ENCODE measurements at regions not wholly inside any gene's neighbourhood (a gene's known extent, or its start where the extent isn't known, plus 50 kb on each side); places are given as distances from the start of the nearest gene placed in this dataset.

- ATAC-seq (no peak), DNase-seq (ENCODE audit: low spot score) (no peak)
- Mint-ChIP-seq H3K4me3 (no peak overlapping the region), H3K4me1 (peaks cover 8% of the 10 kb centered on the region), H3K27ac (no peak overlapping the region), H3K36me3 (no peaks in the 10 kb centered on the region), H3K9me3 (no peaks in the 10 kb centered on the region), H3K27me3 (ENCODE audit: low read depth) (no peaks in the 10 kb centered on the region)
- no peak for TF ChIP-seq MXD4 (CRISPR knock-in tag; IDR thresholded peaks at IDR 0.05; ENCODE audit: borderline replicate concordance)
- no peak for TF ChIP-seq ZNF396 (CRISPR knock-in tag; IDR thresholded peaks at IDR 0.05; ENCODE audit: borderline replicate concordance)
- TF ChIP-seq, protein P1, sequence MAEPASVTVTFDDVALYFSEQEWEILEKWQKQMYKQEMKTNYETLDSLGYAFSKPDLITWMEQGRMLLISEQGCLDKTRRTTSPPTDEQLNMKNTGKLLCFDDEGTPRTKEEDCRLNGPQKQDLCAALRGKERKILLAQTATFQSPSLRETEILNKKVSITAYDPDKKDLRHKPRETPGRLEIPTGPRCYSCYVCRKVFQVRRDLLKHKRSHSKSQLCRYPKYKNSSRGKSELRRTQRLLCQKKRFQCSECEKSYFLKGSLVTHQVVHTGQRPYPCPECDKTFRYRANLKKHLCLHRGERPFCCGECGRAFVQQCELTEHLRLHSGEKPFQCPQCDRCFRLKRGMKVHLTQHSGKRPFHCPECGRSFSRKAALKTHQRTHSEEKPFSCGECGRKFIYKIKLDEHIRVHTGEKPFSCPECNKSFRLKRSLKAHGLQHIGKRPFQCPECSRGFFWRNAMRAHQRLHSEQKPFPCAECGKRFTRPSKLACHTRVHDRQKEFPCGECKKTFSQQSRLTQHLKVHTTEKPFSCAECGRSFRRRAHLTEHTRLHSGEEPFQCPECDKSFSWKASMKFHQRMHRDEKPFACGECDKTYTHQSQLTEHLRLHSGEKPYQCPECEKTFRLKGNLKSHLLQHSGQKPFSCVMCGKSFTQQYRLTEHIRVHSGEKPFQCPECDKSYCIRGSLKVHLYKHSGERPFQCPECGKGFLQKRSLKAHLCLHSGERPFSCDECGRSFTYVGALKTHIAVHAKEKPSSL (CRISPR knock-in tag; conservative IDR thresholded peaks at IDR 0.05) = no peak
- no peak for TF ChIP-seq FOXP4 (CRISPR knock-in tag; IDR thresholded peaks at IDR 0.05)
- no peak for TF ChIP-seq NR1H2 (CRISPR knock-in tag; IDR thresholded peaks at IDR 0.05)
- no peak for TF ChIP-seq RELA (CRISPR knock-in tag; IDR thresholded peaks at IDR 0.05; ENCODE audit: borderline replicate concordance)
- TF ChIP-seq OVOL2 (CRISPR knock-in tag; IDR thresholded peaks at IDR 0.05; ENCODE audit: borderline replicate concordance) = no peak
- TF ChIP-seq NR2C2 (CRISPR knock-in tag; IDR thresholded peaks at IDR 0.05) = no peak
- no peak for TF ChIP-seq ZNF121 (CRISPR knock-in tag; IDR thresholded peaks at IDR 0.05)
- TF ChIP-seq PRRX2 (CRISPR knock-in tag; IDR thresholded peaks at IDR 0.05) = no peak
- no peak for TF ChIP-seq CBFB (CRISPR knock-in tag; IDR thresholded peaks at IDR 0.05; ENCODE audit: low read depth)
- TF ChIP-seq RORB (CRISPR knock-in tag; IDR thresholded peaks at IDR 0.05) = no peak
- TF ChIP-seq MLX (CRISPR knock-in tag; IDR thresholded peaks at IDR 0.05) = no peak
- TF ChIP-seq USF2 (CRISPR knock-in tag; IDR thresholded peaks at IDR 0.05) = no peak
- TF ChIP-seq TEAD1 (CRISPR knock-in tag; IDR thresholded peaks at IDR 0.05) = no peak
- ChIA-PET CTCF (no interaction called here), POLR2A (no interaction called here)
These were observed 307.0 kb downstream of the SPRY2 start for GRCh38 chr13:80033951-80034350.

DNA sequence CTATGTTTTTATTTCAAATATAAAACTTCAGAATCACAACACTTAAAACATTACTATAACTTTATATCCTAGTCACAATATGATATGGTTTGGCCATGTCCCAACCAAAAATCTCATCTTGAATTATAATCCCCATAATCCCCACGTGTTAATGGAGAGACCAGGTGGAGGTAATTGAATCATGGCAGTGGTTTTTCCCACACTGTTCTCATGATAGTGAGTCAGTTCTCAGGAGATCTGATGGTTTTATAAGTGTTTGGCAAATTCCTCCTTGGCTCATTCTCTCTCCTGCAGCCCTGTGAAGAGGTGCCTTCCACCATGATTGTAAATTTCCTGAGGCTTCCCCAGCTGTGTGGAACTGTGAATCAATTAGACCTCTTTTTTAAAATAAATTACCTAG lies 307.6 kb downstream of the SPRY2 start:
- H3K9me3 Mint-ChIP-seq = no peaks in the 10 kb centered on the region
- H3K27me3 Mint-ChIP-seq (ENCODE audit: low read depth) = no peaks in the 10 kb centered on the region
- peaks cover 4% of the 10 kb centered on the region for H3K4me1 Mint-ChIP-seq
- no peak overlapping the region for H3K27ac Mint-ChIP-seq
- DNase-seq (ENCODE audit: low spot score) (no peak), ATAC-seq (no peak)
- H3K36me3 Mint-ChIP-seq = no peaks in the 10 kb centered on the region
- CTCF ChIA-PET = no interaction called here
- POLR2A ChIA-PET = no interaction called here
- no peak overlapping the region for H3K4me3 Mint-ChIP-seq
- TF ChIP-seq ETV6 (CRISPR knock-in tag; IDR thresholded peaks at IDR 0.05) (no peak), CBFB (CRISPR knock-in tag; IDR thresholded peaks at IDR 0.05; ENCODE audit: low read depth) (no peak), USF1 (CRISPR knock-in tag; IDR thresholded peaks at IDR 0.05) (no peak), ELF4 (CRISPR knock-in tag; IDR thresholded peaks at IDR 0.05; ENCODE audit: low read depth) (no peak), NR1H2 (CRISPR knock-in tag; IDR thresholded peaks at IDR 0.05) (no peak), ZNF512 (CRISPR knock-in tag; IDR thresholded peaks at IDR 0.05; ENCODE audit: borderline replicate concordance) (no peak), IRF2 (CRISPR knock-in tag; IDR thresholded peaks at IDR 0.05; ENCODE audit: borderline replicate concordance, low read depth) (no peak), ZNF423 (CRISPR knock-in tag; IDR thresholded peaks at IDR 0.05) (no peak), RELA (CRISPR knock-in tag; IDR thresholded peaks at IDR 0.05; ENCODE audit: borderline replicate concordance) (no peak), TEAD1 (CRISPR knock-in tag; IDR thresholded peaks at IDR 0.05) (no peak), NR3C1 (CRISPR knock-in tag; conservative IDR thresholded peaks at IDR 0.05; ENCODE audit: low read depth) (no peak), RORB (CRISPR knock-in tag; IDR thresholded peaks at IDR 0.05) (no peak), HMGXB4 (CRISPR knock-in tag; IDR thresholded peaks at IDR 0.05) (no peak), FOXJ3 (CRISPR knock-in tag; IDR thresholded peaks at IDR 0.05; ENCODE audit: borderline replicate concordance) (no peak), ESRRA (CRISPR knock-in tag; IDR thresholded peaks at IDR 0.05; ENCODE audit: borderline replicate concordance) (no peak)
- TF ChIP-seq, protein P2, sequence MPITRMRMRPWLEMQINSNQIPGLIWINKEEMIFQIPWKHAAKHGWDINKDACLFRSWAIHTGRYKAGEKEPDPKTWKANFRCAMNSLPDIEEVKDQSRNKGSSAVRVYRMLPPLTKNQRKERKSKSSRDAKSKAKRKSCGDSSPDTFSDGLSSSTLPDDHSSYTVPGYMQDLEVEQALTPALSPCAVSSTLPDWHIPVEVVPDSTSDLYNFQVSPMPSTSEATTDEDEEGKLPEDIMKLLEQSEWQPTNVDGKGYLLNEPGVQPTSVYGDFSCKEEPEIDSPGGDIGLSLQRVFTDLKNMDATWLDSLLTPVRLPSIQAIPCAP (CRISPR knock-in tag; IDR thresholded peaks at IDR 0.05) = no peak
